ENCODE measurements at regions not wholly inside any gene's neighbourhood (a gene's known extent, or its start where the extent isn't known, plus 50 kb on each side); places are given as distances from the start of the nearest gene placed in this dataset.

- no peaks in the 10 kb centered on the region for H3K9me3 ChIP-seq
- no peak overlapping the region for H3K4me3 ChIP-seq
- 23 to 28% (median 25%) methylated on average over 11 of the region's 11 CpGs for WGBS, 3 donors
- no peaks in the 10 kb centered on the region for H3K36me3 ChIP-seq (ENCODE audit: insufficient read depth in 1 of 2, low read depth in 1 of 2)
- H3K27me3 ChIP-seq (ENCODE audit: insufficient read depth in 3 of 3, low read length in 2 of 3) = no peaks in the 10 kb centered on the region
- ATAC-seq = peak; percentile 93 to 99 (median 97)
- TF ChIP-seq, protein P1, sequence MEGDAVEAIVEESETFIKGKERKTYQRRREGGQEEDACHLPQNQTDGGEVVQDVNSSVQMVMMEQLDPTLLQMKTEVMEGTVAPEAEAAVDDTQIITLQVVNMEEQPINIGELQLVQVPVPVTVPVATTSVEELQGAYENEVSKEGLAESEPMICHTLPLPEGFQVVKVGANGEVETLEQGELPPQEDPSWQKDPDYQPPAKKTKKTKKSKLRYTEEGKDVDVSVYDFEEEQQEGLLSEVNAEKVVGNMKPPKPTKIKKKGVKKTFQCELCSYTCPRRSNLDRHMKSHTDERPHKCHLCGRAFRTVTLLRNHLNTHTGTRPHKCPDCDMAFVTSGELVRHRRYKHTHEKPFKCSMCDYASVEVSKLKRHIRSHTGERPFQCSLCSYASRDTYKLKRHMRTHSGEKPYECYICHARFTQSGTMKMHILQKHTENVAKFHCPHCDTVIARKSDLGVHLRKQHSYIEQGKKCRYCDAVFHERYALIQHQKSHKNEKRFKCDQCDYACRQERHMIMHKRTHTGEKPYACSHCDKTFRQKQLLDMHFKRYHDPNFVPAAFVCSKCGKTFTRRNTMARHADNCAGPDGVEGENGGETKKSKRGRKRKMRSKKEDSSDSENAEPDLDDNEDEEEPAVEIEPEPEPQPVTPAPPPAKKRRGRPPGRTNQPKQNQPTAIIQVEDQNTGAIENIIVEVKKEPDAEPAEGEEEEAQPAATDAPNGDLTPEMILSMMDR (IDR thresholded peaks at IDR 0.05) = no peak
- peak overlapping the region; percentile 63 for H3K27ac ChIP-seq
- DNase-seq = peak; percentile 33 to 60
- H3K4me1 ChIP-seq = peaks cover 7% of the 10 kb centered on the region
- intact Hi-C loops (cut with DNase I) = no loop called here
Measured at GRCh38 chr5:93078082-93079038, 502.7 kb downstream of the NR2F1-AS1 start.

DNA sequence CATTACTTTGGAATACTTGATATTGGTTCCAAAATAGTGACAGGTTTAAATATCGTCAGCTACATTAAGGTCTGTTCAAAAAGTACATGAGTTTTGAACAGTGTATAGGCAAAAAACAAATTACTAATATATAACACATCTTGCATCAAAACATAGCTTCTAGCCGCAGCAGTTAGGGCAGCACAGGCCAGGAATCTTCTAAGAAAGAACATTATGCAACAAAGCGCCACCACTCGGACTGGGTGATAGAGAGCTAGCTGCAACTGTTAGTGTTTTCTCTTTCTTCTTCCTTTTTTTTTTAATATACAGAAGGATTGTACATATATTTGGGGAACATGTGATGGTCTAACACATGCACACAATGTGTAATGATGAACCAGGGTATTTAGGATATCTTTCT lies 504.5 kb downstream of the NR2F1-AS1 start:
- Histone ChIP-seq H3K9me3 (no peaks in the 10 kb centered on the region), H3K4me1 (peaks cover 7% of the 10 kb centered on the region), H3K27me3 (ENCODE audit: insufficient read depth in 3 of 3, low read length in 2 of 3) (no peaks in the 10 kb centered on the region), H3K27ac (no peak overlapping the region), H3K4me3 (no peak overlapping the region), H3K36me3 (ENCODE audit: insufficient read depth in 1 of 2, low read depth in 1 of 2) (no peaks in the 10 kb centered on the region)
- TF ChIP-seq, protein P1 (IDR thresholded peaks at IDR 0.05) = no peak
- DNase-seq = no peak
- ATAC-seq = no peak
- 95 to 99% (median 97%) methylated on average over 4 of the region's 4 CpGs for WGBS, 3 donors
- intact Hi-C loops (cut with DNase I) = no loop called here

DNA sequence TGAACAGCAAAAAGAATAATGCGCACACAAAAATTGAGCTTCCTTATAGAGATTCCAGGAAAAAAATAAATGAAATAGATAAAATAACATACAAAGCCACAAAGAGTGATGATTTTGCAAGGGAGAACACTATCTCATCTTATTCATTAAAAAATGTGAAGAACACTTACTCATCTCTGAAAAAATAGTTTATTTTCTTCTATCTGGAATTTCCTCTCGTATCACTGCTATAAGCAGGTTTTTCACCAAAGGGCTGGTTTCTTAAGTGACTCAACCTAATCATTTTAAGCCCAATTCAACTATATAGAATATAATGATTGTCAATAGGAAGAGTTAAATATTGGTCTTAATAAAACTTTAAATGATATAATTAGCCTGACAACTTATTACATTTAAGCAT lies 504.9 kb downstream of the NR2F1-AS1 start:
- WGBS, 3 donors = 93 to 95% (median 94%) methylated on average over 2 of the region's 2 CpGs
- Histone ChIP-seq H3K27me3 (ENCODE audit: insufficient read depth in 3 of 3, low read length in 2 of 3) (no peaks in the 10 kb centered on the region), H3K27ac (no peak overlapping the region), H3K36me3 (ENCODE audit: insufficient read depth in 1 of 2, low read depth in 1 of 2) (no peaks in the 10 kb centered on the region), H3K4me3 (no peak overlapping the region), H3K4me1 (peaks cover 7% of the 10 kb centered on the region), H3K9me3 (no peaks in the 10 kb centered on the region)
- no peak for DNase-seq
- ATAC-seq = no peak
- TF ChIP-seq, protein P1 (IDR thresholded peaks at IDR 0.05) = no peak
- intact Hi-C loops (cut with DNase I) = no loop called here

DNA sequence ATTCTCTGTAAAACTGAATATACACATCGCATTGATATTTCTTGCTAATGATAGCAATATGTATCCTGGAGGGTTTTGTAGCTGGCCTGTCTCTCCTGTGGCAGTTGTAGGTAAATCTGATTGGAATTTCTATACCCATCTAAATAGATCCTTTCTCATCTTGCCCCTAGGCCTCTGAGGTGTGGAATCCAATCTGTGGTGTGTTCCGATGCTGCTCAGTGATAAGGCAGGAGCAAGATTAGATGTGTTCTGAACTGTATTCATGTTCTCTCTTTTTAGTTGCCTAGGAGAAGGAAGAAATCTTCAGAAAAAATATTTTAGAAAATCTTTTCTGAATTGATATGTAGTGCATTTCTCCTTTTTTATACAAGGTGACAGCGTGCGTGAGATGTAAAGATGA lies 507.5 kb downstream of the NR2F1-AS1 start:
- no peak overlapping the region for H3K4me3 ChIP-seq

More for the DNA sequence above, 507.5 kb downstream of the NR2F1-AS1 start:
- H3K36me3 ChIP-seq (ENCODE audit: insufficient read depth in 1 of 2, low read depth in 1 of 2) = no peaks in the 10 kb centered on the region
- 96 to 98% (median 96%) methylated on average over 4 of the region's 4 CpGs for WGBS, 3 donors
- TF ChIP-seq, protein P1 (IDR thresholded peaks at IDR 0.05) = no peak
- H3K4me1 ChIP-seq = peaks cover under 1% of the 10 kb centered on the region
- ATAC-seq = no peak
- H3K27ac ChIP-seq = no peak overlapping the region
- no peaks in the 10 kb centered on the region for H3K9me3 ChIP-seq
- no peak for DNase-seq
- no peaks in the 10 kb centered on the region for H3K27me3 ChIP-seq (ENCODE audit: insufficient read depth in 3 of 3, low read length in 2 of 3)
- intact Hi-C loops (cut with DNase I) = no loop called here
